GM12891 (cell line): ENCODE measurements at regions not wholly inside any gene's neighbourhood (a gene's known extent, or its start where the extent isn't known, plus 50 kb on each side); places are given as distances from the start of the nearest gene placed in this dataset.
"Not testable (repeated sequence)": the region's sequence is repeated elsewhere in the genome, so short reads cannot be mapped to it uniquely, and the experiment has no call there.

ENCODE experiments used
- DNase-seq: peaks from one replicate; pipeline ENCODE4 v3.0.0; 2011; ENCODE audit warnings: low spot score; ENCODE audit not compliant: insufficient read length
- FAIRE-seq: peaks from 2 replicates; lab custom pipeline; 2011; peaks lifted over from hg19 to GRCh38; lab: Jason Lieb, UNC
- PAX5 ChIP-seq: IDR thresholded peaks from 2 replicates; pipeline ENCODE4 v1.6.1; 2011; ENCODE audit warnings: low read length, moderate library complexity, mild to moderate bottlenecking; ENCODE audit not compliant: insufficient read depth, severe bottlenecking
- POLR2A ChIP-seq: IDR thresholded peaks from 2 replicates; pipeline ENCODE4 v1.6.1; 2011; ENCODE audit warnings: low read depth, low read length, control low read depth
- POLR2AphosphoS5 ChIP-seq: IDR thresholded peaks from 2 replicates; pipeline ENCODE4 v1.6.1; 2011; ENCODE audit warnings: low read depth, low read length, control low read depth
- POU2F2 ChIP-seq: IDR thresholded peaks from 2 replicates; pipeline ENCODE4 v1.6.1; 2011; ENCODE audit warnings: low read depth, mild to moderate bottlenecking, control low read depth, low read length, moderate library complexity
- SPI1 ChIP-seq: IDR thresholded peaks from 2 replicates; pipeline ENCODE4 v1.6.1; 2011; ENCODE audit warnings: low read depth, low read length, control low read depth
- TAF1 ChIP-seq: IDR thresholded peaks from 2 replicates; pipeline ENCODE4 v1.6.1; 2011; ENCODE audit warnings: low read depth, low read length, control low read depth

DNA sequence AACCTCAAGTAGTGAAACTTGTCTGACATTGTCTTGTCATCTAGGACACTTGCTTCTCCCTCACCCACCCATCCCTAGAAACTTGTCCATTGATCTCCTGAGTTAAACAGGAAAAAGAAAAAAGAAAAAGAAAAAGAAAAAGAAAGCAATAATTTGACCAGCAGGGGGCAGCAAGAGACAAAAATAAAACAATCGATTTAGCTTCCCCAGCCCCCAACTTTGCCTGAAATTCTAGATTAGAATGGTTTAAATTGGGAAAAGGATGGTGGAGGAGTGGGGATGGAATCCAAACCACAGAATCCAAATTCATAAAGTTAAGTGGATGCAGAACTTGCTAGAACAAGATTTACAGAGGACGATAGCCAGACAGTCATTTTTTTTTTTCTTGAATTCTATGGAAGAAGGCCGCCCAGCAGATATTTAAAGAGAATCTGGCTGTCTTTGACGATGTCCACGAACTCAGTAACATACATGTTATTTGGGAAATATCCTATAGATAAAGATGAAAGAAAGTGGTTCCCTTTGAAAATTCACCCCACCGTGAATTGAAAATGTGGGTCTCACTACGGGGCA, 282.9 kb downstream of the USP46 start:
- DNase-seq: no peak
- no peak for FAIRE-seq
- no peak for TF ChIP-seq POLR2AphosphoS5
- TF ChIP-seq TAF1: no peak

DNA sequence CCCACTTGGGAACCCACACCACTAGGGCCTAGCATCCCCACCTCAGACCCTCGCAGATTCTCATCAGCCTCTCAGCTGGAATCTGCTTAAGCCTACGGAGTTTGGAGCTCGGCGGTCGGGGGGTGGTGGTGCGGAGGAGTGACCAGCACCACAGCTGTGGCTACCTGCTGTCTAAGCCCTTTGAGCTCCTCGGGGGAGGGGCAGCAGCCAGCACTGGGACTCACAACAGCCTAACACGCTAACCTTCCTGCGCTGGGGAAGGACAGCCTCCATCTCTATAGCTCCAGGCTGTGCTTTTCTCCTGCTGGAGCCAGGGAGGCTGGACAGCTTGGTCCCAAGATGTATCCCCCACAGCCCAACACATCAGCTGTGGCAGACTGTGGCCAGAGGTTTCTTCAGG, 281.5 kb downstream of the USP46 start:
- DNase-seq: no peak
- FAIRE-seq: no peak

DNA sequence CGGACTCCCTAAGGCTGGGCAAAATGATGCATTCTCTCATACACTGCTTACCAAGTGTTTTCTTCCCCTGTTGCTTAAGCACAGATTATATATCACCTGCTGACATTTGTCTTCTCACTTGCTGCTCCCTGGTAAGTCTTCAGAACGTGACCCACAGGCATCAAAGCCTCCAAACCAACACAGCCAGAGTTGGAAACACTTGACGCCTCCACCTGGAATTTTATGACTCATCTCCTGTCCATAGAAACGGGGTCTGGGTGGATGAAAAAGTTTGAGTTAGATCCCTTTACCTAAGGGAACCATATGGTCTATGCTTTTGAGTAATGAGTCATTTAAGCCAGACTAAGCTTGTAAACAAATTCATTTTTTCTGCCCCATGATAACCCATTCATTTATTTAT, 251.6 kb downstream of the USP46 start:
- no peak for TF ChIP-seq TAF1
- TF ChIP-seq POU2F2: no peak
- no peak for TF ChIP-seq POLR2A
- no peak for TF ChIP-seq SPI1
- no peak for TF ChIP-seq POLR2AphosphoS5
- no peak for DNase-seq
- no peak for FAIRE-seq

More for the DNA sequence above, 281.5 kb downstream of the USP46 start:
- TF ChIP-seq TAF1: no peak

DNA sequence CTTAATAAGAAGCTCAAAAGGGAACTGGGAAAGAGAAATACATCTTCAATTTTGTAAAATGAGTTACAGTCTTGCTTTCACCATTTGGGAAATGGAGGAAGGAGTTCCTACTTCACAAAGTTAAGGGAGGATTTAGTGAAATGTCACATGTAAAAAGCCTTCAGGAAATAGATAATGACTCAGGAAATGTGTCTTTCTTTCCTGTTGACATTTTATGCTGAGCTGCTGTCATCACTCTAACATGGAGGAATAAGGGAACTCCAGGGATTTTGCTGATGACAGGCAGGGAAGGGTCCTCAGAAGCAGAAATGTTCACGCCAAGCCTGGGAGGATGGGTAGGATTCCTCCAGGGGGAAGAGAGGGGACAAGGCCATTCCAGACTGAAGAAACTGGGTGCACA, 251.1 kb downstream of the USP46 start:
- FAIRE-seq (no peak), DNase-seq (no peak)
- TF ChIP-seq POLR2A: no peak
- TF ChIP-seq POU2F2: no peak
- no peak for TF ChIP-seq TAF1
- TF ChIP-seq SPI1: no peak
- TF ChIP-seq POLR2AphosphoS5: no peak
- TF ChIP-seq PAX5: no peak

DNA sequence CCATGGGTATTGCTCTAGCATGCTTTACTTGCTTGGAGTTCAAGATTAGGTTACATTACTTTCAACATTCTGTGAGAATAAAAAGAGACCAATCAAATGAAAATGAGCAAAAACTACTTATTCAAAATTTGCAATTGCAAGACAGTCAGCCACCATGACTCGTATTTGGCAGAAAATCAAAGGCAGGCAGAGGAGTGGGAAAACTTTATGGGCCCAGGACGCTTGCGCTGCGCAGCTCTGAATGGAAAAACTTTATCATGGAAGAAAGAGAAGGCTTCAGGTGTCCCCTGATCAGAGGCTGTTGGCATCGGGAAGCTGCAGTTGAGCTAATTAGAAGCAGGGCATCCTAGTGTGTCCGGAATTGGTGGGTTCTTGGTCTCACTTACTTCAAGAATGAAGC, 250.6 kb downstream of the USP46 start:
- no peak for TF ChIP-seq TAF1
- TF ChIP-seq POU2F2: no peak
- no peak for TF ChIP-seq POLR2A
- TF ChIP-seq PAX5: no peak
- no peak for TF ChIP-seq POLR2AphosphoS5
- no peak for TF ChIP-seq SPI1
- DNase-seq: no peak
- FAIRE-seq: no peak

DNA sequence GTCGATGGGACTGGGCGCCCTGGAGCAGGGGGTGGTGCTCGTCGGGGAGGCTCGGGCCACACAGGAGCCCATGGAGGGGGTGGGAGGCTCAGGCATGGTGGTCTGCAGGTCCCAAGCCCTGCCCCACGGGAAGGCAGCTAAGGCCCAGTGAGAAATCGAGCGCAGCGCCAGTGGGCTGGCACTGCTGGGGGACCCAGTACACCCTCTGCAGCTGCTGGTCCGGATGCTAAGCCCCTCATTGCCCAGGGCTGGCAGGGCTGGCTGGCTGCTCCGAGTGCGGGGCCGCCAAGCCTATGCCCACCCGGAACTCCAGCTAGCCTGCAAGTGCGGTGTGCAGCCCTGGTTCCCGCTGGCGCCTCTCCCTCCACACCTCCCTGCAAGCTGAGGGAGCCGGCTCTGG, 249.3 kb downstream of the USP46 start:
- not testable (repeated sequence) for FAIRE-seq, DNase-seq

DNA sequence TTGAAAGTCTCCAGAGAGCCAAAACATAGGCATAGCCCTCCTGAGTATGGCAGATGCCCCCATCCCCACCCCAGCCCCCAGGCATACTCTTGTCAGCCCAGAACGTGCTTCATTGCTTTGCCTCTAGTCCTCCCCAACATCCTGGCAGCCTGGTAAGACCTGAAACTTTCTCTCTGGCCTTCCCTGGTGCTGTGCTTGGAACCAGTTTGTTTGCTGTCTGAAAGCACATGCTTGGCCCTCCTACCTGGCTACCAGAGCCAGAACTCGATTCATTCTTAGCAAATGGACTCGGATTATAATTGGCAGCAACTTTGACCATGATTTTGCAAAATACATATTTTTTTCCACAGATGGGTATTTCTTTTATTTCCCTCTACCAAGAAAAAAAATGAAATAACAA, 248.1 kb downstream of the USP46 start:
- no peak for DNase-seq
- FAIRE-seq: no peak
- no peak for TF ChIP-seq POLR2AphosphoS5
- no peak for TF ChIP-seq TAF1
- no peak for TF ChIP-seq POLR2A
- TF ChIP-seq SPI1: no peak

DNA sequence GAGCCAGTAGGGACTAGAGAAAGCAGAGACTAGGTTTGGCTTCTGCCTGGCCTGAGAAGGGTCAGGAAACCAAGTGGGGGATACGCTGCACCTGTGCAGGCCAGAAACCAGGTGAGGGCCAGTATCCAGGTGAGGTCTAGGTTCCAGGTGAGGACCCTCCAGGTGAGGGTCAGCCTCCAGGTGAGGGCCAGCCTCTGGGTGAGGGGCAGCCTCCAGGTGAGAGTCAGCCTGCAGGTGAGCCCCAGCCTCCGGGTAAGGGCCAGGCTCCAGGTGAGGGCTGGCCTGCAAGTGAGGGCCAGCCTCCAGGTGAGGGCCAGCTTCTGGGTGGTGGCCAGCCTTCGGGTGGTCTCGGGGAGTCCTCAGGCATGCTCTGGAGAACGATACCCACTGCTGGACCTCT, 238.8 kb downstream of the USP46 start:
- no peak for DNase-seq
- no peak for FAIRE-seq
- TF ChIP-seq POLR2A: no peak
- no peak for TF ChIP-seq SPI1
- TF ChIP-seq POLR2AphosphoS5: no peak
- no peak for TF ChIP-seq TAF1
- no peak for TF ChIP-seq PAX5
- no peak for TF ChIP-seq POU2F2

DNA sequence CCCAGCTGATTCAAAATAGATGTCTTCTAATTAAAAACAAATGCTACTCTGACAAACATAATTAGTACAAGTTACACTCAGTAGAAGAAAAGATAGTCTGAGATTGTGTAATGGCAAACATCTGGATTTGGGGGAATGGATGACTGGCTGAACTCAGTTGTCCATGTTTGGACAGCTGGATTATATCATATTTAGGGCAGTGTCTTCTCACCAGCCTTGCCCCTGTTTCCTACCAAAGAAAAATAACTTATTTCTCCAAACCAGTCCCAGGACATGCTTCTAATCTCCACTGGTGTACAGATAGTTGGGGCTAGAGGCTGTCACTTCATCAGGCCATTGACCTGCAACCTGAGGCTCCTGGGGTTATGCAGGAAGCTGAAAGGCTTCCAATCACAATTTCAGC, 237.3 kb downstream of the USP46 start:
- FAIRE-seq (no peak), DNase-seq (no peak)
- TF ChIP-seq POLR2AphosphoS5 (no peak), SPI1 (no peak), POU2F2 (no peak), TAF1 (no peak)

DNA sequence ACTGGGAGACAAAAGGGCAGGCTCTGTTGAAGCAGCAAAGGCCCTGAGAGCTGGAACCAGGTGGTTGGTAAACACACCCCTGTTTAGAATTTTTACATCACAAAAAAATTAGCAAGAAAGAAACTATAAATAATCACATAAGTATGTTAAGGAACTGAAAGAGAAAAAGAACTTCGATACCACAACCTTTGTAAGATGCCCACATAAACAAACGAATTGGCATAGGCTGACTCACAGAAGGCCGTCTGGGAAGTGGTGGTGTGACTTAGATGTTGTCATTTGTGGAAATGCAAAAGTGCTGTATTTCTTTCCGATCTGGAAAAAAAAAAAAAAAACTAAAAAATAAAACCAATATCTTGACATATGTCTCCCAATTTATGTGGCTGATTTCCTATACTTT, 235.1 kb downstream of the USP46 start:
- FAIRE-seq: no peak
- DNase-seq: no peak
- TF ChIP-seq TAF1: no peak

DNA sequence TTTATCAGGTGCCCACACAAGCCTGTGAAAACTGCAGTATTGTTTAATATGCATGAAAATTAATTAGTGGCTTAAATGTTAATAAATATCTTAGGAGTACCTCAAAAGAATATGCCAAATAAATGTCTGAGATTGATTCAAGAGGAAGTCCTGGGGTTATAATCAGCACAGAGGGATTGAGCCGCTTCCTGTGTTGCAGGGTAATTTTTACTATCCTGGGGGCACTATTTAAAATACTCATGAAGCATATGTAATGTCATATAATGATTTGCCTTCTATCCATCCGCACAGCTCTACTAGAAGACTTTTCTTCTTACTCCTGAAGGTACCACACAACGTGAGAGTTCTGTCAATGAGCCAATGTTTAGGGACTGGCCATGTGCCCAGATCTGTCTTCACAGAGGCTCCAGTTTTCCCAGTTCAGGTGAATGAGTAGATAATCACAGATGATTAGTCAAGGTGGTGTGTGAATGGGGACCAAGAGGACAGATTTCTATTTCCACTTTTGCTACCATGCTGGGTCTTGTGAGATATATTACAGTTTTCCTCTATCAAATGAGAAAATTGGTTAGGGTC, 233.3 kb downstream of the USP46 start:
- FAIRE-seq (no peak), DNase-seq (no peak)
- no peak for TF ChIP-seq POLR2AphosphoS5
- no peak for TF ChIP-seq POLR2A
- TF ChIP-seq SPI1: no peak
- no peak for TF ChIP-seq TAF1
- TF ChIP-seq POU2F2: no peak
- TF ChIP-seq PAX5: no peak

DNA sequence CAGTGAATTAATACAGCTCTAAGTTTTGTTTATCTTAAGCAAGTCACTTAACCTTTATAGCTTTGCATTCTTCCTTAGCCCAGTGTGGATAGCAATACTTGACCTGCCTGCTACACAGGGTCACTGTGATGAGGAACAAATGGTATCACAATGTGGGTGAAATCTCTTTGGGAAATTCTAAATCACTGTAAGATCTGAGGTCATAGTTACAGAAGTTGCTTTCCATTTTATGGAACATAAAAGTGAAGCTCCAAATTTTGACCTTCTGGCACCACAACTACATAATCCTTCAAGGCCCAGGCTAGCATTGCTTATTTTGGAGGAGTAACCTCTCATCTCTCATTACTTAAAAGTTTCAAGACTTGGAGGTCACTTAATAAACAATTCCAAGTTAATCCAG, 227.7 kb downstream of the USP46 start:
- FAIRE-seq: no peak
- no peak for TF ChIP-seq PAX5
- no peak for TF ChIP-seq TAF1
- TF ChIP-seq POLR2A: no peak
- TF ChIP-seq POU2F2: no peak

More for the DNA sequence above, 227.7 kb downstream of the USP46 start:
- no peak for DNase-seq
